Prostate gland (tissue), 2 donors: ENCODE measurements at regions not wholly inside any gene's neighbourhood (a gene's known extent, or its start where the extent isn't known, plus 50 kb on each side); places are given as distances from the start of the nearest gene placed in this dataset.

Source experiments
- POLR2AphosphoS5 ChIP-seq: sonication (generic); formaldehyde crosslinking; IDR thresholded peaks from one replicate; pipeline ENCODE4 v1.6.1; 2017; ENCODE audit warnings: antibody characterized with exemption
- TF ChIP-seq, protein P1 (sequence below), 4 experiments: fragments of 200-600 bp in 2 of 4; fragments of 450-650 bp in 2 of 4; sonication (generic) in 2 of 4; IDR thresholded peaks; 1 replicate in 3 of 4; 2 replicates in 1 of 4; pipeline ENCODE4 v1.5.1; 2016 to 2019; ENCODE audit warnings: antibody characterized with exemption in 4 of 4, mild to moderate bottlenecking in 2 of 4, moderate library complexity in 2 of 4

GRCh38 chr21:26227130-26227529 lies 56.6 kb upstream of the APP start:
- no peak for TF ChIP-seq POLR2AphosphoS5
- TF ChIP-seq, protein P1, sequence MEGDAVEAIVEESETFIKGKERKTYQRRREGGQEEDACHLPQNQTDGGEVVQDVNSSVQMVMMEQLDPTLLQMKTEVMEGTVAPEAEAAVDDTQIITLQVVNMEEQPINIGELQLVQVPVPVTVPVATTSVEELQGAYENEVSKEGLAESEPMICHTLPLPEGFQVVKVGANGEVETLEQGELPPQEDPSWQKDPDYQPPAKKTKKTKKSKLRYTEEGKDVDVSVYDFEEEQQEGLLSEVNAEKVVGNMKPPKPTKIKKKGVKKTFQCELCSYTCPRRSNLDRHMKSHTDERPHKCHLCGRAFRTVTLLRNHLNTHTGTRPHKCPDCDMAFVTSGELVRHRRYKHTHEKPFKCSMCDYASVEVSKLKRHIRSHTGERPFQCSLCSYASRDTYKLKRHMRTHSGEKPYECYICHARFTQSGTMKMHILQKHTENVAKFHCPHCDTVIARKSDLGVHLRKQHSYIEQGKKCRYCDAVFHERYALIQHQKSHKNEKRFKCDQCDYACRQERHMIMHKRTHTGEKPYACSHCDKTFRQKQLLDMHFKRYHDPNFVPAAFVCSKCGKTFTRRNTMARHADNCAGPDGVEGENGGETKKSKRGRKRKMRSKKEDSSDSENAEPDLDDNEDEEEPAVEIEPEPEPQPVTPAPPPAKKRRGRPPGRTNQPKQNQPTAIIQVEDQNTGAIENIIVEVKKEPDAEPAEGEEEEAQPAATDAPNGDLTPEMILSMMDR (IDR thresholded peaks at IDR 0.05): no peak
